ENCODE measurements at regions not wholly inside any gene's neighbourhood (a gene's known extent, or its start where the extent isn't known, plus 50 kb on each side); places are given as distances from the start of the nearest gene placed in this dataset.
A peak's percentile ranks its signal among the peaks of the same experiment; 100 is the strongest.

DNA sequence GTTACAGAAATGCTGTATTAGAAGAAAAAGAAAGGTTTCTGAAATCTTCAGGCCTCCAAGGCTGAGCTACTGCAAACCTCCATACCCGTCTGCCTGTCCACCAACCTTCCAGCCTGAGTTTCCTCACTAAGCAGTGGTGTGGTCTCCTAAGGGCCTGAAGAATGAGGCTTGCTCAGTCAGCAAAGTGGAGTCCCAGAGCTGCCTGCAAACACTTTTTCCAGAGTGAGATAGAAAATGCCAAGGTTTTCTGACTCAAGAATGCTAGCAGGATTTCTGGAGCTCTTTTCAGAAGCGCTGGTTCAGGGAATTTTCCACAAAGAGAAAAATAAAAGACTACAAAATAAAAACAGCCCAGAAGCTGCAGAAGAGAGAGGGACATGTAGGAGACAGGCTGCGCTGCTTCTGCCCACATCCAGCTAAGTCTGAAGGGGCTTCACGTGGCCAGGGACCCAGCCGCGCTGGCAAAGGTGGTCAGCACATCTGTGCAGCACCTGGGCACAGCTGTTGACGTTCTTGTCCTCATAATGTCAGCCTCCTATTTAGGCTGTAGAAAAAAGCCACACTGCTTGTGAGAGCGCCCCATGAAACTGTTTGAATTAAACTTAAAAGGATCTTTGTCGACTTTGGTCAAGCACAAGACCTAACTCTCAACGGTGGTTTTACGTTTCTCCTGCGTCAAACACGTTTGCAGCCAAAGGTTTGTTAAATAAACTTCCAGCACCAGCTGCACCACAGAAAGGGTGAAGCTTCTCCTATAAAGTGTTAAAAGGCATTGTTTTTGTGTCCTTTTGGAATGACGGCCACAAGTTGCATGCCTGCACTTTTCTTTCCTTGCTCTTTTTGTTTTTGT, 209.0 kb downstream of the THBS2 start:
- no peak for DNase-seq

DNA sequence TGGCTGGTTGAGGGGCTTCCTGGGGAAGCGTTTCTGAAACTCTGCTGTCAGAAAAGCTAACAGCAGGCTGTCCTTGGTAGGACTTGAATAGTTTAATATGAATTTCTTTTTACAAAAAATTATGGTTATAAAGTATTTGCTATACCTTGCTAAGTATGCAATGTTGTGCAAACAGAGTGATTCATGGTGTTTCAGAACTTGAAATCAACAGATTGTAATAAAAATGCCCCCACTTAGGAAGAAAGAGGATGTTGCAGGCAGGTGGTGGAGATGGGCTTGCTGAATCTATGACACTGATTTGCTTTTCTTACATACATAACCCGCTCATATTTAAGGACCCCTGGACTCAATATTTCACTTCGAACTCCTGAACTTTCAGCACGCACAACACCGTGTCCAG, 211.6 kb downstream of the THBS2 start:
- DNase-seq, result no peak

DNA sequence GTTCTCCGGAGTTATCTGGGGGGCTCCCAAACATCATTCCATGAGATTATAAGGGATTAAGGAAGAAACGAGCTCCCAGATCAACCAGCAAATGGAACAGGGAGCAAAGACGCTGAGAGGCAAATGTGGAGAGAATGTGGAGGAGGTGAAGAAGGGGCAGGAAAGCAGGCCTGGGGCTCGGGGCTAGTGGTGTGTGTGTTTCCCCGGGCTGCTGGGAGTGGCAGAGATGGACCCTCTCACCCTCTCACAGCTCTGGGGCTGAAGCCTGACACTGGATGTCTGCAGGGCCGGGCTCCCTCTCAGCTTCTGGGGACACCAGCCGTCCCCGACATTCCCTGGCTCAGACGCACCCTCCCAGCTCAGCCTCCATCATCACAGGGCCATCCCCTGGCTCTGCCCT, 212.6 kb downstream of the THBS2 start:
- DNase-seq, result no peak

DNA sequence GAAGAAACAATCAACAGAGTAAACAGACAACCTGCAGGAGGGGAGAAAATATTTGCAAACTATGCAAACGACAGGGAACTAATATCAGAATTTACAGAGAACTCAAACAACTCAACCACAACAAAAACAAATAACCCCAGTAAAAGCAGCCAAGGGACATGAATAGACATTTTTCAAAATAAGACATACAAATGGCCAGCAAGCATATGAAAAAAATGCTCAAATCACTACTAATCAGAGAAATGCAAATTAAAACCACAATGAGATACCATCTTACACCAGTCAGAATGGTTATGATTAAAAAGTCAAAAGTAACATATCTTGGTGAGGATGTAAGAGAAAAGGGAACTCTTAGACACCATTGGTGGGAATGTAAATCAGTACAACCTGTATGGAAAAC, 215.0 kb downstream of the THBS2 start:
- DNase-seq, result no peak

DNA sequence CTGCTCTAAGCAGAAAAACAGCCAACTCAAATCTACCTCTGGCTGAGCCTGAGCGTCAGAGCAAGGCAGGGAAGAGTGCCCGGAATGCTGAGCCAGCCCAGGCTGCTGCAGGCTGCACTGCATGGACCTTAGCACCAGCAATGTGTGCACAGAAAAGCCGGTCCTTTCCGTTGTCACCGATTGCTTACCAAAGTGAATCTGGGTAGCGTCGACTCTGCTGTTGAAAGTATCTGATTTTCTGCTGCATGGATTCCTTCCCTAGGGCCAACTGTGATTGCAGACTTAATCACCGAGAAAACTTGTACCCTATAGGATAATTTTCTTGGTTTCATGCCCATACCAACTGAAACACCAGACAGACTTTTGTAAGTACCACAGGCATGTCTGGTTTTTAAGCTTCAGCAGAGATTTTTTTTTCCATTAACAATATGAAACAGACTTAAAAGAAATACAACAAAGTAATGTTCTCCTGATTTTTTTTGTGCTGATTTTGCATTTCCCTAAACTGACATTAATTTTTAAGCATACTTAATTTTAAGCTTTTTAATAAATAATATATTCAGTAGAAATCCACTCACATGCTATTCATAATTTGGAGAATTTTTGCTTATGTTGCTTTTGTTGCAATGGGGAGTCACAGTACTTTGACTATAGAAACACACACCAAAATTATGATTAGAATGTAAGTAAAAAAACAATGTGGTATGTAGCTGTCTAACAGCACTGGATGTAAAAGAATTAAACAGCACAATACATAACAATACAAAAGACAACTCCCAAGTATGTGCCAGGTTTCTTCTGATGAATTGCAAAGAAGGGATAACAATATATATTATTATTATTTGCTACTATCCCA, 218.0 kb downstream of the THBS2 start:
- DNase-seq, result peak; percentile 74

DNA sequence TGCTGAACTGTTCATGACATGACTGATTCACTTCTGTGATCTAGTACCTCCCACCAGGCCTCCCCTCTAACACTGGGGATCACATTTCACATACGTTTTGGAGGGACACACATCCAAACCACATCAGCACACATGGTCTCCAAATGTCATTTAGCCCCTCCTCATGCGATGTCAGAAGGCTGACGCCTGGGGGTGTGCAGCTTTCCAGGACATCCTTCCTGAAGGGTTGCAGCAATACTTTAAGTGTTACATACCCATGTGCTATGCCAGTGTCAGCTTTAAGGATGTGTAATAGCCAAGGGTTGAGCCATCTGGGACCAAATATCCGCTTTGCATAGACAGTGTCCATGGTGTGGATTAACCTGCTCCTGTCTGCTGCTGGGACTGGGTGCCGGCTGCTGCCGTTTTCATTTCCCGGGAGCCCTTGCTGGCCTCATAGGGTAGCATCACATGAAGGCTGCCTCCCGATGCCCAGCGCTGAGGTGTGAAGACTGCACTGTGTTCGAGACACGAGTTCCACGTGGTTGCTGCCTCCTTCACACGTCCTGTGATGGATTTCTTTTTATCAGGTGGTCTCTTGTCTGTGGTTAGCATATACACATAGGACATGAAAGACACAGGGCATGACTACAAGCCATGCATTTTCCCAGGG, 219.0 kb downstream of the THBS2 start:
- DNase-seq, result peak; percentile 81

DNA sequence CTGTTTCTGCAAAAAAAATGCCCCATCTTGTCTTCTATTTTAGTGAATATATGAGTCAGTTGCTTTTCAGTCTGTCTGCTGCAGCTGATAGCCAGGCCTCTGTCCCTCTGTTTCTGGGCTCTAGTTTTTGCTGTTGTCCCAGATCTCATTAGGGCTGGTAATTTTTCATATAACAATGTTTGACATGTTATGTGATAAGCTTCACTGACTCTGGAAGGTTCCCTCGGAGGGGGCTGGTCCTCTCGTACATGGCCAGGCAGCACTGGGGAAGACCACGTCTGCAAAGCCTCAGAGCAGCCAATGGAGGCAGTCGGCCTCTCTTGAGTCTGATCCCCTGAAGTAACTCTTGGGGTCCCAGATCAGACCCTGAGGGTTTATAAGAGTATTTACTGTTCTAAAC, 223.8 kb downstream of the THBS2 start:
- DNase-seq, result no peak

DNA sequence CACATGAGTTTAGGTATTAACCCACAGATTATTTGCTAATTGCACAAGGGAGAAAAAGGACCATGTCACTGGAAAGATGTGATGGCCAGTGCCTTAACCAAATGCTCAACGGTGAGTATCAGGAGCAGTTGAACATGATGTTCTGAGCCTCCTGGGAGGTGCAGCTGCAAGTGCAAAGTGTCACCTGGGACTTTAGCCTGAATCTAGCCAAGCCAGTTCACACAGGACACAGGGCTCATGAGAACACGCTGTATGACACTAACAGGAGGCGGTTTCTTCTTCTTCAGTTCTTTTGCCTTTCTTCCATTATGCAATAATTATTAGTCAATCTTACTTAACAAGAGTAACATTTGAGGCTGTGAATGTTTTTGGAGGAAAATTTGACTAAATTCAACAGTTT, 225.3 kb downstream of the THBS2 start:
- no peak for DNase-seq

DNA sequence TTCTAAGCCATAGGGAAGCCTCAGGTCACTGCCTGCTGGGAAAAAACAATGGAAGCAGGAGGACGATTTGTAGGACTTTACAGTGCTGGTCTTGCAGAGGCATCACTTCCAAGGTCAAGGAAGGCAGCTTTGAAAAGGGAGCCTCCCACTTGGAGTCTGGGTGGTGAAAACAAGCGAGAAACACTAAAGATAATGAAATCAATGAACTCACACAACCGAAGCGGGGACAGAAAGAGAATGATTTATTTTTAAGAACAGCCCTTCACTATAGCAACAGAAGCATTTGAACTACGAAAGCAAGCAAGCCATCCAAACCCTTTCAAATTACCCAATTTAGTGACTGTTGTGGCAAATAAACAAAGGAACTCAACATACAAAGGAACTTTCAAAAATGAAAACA, 227.5 kb downstream of the THBS2 start:
- DNase-seq, result no peak

DNA sequence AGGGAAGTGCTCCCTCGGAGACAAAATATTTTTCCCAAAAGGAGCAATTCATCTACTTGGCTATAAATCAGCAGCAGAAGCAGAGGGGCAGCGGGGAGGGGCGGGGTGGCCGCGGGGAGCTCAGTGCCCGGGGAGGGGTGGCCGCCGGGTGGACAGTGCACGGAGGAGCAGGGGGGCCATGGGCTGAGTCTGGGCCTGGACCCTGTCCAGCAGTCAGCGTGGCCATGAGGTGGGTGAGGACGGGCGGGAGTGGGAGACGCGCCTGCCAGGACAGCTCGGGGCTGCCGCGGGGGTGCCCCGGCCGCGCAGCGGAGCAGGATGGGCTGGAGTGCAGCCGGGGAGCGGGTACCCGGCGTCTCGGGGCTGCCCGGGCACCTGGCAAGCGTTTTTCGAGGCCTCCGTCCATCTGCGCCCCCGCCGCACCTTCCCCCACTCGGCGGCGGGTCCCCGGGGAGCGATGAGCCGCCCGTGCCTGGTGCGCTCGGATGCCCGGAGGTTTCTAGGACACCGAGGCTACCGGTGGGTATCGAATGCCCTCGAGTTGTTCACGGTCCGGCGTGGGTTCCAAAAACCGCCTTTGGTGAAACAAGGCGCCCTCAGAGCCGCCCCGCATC, 229.5 kb downstream of the THBS2 start:
- no peak for DNase-seq

DNA sequence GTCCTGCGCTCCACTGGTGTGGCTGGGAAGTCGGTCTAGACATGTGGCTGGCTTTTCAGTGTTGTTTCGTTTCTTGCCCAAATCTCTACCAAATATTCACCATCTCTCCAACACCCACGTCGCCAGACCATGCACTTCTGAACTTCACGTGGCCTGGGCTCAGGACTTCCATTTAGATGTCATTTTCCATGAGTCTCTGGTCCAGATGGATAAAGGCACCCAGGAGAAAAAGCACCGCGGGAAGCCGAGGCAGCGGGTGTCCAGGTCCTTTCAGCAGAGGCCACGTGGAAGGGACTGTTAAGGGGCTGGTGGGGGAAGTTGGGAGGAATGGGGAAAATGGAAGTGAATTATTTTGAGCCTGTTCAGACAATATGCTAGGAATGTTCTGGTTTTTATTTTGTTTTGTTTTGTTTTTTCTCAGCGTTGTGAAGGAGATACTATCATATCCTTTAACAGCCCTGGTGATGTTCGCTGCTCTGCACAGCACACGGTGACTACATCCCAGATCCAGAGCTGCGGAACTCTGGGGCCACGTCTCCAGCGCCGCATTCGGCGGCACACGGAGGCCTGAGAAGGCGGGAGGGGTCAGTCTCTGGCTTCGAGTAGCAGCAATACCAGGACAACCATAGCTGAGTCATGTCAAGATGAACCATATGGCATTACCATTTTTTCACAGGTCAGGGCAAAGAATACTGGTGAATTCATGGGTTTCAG, 230.3 kb downstream of the THBS2 start:
- DNase-seq, result no peak

DNA sequence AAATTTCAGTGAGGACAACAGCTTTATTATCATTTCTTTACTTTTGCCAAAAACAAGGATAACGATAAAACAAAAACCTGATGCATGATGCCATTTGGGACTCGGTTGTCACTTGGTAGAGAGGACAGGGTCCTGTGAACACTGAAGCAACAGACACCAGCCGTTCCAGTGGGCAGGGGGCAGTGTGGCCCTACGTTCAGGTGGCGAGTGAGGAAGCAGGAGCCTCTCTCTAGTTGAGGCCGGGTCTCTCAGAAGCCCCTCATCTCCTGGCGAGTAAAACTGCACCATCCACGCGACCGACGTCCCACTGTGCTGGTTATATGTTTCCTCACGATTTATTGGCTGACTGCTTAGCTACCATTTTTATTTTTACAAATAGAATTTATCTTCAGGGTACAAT, 231.6 kb downstream of the THBS2 start:
- DNase-seq, result no peak

DNA sequence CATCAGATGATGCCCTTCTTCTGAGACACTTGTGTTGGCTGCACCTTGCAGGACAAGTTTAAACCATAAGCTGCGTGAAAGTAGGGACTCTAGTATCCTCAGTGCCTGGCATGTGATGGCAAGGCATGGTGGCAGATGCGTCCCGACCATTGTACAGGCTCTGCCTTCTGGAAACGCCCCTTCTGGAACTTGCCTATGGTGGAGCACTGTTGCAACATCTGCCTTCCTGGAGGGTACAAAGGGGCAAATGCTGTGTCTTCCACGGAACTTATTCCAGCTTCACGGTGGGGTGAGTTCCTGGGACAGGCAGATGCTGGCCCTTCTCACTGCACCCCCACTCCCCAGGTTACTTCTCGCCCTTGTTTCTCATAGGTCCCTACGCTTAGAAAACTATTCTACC, 232.8 kb downstream of the THBS2 start:
- no peak for DNase-seq

DNA sequence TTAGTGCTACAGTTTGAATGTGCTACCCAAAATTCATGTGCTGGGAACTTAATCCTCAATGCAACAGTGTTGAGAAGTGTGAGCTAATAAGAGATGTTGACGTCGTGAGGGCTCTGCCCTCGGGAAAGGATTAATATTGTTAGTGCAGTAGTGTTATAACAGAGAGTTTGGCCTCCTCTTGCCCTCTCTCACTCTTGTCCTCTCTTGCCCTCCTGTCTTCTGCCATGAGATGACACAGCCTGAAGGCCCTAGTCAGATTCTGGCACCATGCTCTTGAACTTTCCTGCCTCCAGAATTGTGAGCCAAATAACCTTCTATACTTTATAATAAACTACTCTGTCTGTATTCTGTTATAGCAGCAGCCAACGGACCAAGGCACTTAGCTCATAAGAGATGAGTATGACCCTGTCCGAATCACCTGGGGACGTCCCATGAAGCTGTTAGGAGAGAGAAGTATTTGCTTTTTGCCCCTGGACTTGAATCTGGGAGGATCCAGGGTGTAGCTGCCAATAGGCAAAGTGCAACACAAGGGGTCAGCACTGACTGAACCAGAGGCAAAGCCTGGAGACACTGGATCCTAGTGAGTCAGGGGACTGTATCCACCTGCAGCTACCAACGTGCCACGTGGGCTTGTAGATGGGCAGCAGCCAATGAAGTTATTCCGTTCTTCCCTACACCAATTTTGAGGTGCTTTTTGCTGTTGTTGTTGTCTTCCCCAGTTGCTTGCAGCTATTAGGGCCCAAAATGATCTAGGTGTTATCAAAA, 233.7 kb downstream of the THBS2 start:
- no peak for DNase-seq

DNA sequence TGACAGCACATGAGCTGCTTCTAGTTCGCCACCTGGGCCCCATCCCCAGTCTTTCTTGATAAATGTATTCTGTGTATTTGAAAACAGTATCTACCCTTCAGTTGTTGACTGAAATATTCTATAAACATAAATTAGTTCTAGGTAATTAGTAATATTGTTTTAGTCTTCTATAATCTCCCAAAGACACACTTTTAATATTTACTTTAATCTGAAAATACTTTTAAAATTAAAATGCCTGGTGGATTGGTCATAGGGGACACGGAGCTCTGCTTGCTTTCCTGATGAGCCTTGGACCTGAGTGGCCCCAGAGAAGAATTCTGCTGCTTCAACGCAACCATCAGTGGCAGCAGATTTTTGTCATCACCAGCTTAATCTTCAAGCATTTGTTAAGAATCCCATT, 234.5 kb downstream of the THBS2 start:
- DNase-seq, result no peak

DNA sequence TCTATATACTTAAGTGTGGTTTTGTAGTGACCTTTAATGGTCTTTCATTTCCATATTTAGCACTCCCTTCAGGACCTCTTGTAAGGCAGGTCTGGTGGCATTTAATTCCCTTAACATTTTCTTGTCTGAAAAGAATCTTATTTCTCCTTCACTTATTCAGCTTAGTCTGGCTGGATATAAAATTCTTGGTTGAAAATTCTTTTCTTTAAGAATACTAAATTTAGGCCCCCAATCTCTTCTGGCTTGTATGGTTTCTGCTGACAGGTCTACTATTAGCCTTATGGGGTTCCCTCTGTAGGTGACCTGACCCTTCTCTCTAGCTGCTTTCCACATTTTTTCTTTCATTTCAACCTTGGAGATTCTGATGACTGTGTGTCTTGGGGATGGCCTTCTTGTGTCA, 236.9 kb downstream of the THBS2 start:
- no peak for DNase-seq

DNA sequence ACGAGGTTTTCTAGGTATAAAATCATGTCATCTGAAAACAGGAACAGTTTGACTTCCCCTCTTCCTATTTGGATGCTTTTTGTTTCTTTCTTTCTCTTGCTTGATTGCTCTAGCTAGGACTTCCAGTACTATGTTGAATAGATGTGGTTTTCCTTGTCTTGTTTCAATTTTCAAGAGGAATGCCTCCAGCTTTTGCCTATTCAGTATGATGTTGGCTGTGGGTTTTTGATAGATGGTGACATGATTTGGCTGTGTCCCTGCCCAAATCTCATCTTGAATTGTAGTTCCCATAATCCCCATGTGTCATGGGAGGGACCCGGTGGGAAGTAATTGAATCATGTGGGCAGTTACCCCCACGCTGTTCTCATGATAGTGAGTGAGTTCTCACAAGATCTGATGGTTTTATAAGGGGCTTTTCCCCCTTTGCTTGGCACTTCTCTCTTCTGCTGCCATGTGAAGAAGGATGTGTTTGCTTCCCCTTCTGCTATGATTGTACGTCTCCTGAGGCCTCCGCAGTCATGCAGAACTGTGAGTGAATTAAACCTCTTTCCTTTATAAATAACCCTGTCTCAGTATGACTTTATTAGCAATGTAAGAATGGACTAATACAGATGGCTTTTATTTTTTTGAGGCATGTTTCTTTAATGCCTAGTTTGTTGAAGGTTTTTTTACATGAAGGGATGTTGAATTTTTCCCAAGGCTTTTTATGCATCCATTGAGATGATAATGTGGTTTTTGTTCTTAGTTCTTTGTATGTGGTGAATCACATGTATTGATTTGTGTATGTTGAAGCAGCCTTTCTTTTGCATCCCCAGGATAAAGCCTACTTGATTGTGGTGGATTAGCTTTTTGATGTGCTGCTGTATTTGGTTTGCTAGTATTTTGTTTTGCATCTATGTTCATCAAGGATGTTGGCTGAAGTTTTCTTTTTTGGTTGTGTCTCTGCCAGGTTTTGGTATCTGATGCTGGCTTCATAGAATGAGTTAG, 239.1 kb downstream of the THBS2 start:
- no peak for DNase-seq

DNA sequence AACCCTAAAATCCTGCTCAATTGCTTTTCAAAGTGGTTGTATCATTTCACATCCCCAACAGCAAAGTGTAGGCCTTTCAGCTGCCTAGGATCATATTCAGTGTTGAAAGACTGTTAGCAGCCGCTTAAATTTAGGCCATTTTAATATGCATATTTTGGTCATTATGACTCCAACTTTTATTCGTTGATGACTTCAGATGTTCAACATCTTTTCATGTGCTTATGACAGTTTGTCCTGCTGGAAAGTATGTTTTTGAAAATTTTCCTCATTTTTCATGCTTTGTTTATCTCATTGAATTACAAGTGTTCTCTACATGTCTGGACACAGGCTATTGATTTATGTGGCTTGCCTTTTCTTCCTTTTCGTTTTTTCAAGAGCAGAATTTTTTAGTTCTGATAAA, 244.0 kb downstream of the THBS2 start:
- DNase-seq, result no peak

DNA sequence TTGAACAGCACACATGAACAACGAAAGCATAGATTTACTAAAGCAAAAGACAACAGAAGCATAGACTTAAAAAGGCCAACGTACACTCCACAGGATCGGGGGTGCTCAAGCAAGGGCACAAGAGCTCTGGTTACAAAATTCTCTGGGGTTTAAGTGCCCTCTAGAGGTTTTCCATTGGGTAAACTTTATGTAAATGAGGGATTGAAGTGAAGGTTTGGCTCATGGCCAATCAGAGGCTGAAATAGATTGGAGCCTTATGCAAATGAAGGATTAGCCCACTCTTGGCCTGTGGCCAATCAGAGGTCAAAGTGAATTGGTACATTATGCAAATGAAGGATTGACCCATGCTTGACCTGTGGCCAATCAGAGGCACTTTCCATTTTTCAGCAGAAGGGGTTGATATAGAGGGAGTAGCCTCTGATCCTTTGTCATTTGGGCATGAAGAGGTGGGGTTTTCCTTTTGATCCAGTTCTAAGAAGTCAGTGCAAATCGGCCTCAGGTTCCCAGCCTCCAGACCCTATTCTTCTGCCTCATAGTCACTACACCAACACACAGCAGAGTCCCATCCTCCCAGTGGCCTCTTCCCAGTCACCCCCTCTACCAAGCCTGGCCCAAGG, 244.9 kb downstream of the THBS2 start:
- DNase-seq, result no peak

DNA sequence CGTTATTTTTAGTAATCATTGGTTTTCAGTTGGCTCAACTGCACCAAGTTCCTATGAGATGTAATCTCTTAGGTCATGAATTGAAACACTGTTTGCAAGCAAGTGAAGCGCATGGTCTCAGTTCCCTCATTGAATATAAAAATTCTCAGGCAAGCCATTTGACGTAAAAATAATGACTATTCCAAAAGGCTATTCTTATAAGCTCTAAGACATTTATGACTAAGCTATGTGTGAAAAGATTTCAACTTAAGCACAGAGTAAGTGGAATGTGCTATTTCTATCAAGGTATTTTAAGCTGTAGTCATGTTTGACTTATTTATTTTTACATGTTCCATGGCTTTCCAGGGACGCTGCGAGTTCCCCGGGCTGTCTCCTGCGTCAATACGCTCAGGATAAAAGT, 248.5 kb downstream of the THBS2 start:
- DNase-seq, result no peak
